ENCODE measurements at regions not wholly inside any gene's neighbourhood (a gene's known extent, or its start where the extent isn't known, plus 50 kb on each side); places are given as distances from the start of the nearest gene placed in this dataset.

DNA sequence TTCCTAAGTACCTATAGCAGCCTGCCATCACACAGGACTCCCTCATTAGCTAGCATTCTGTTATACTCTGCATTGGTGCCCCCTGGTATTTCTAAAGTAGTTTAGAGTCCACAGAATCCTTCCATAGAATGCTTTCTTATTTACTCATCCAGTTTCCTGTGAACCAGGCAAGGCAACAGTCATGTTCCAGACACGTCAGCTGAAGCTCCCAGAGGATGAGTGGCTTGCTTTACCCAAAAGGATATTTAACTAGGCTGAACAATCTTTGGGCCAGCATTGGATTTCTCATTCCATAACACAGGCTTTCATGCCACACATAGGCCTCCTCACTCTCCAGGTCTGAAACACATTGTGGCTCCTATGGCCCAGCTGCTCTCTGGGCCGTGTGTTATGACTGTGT lies 203.8 kb upstream of the MAP3K7 start (continued):
- TF ChIP-seq TEAD4 (IDR thresholded peaks at IDR 0.05; ENCODE audit: low read depth, low read length) (no peak), EGR1 (IDR thresholded peaks at IDR 0.05; ENCODE audit: borderline replicate concordance, low read depth, low read length) (no peak), SP4 (IDR thresholded peaks at IDR 0.05; ENCODE audit: low read length) (no peak)

Data from H1 (cell line).